AG09309 (cell line): ENCODE measurements at regions not wholly inside any gene's neighbourhood (a gene's known extent, or its start where the extent isn't known, plus 50 kb on each side); places are given as distances from the start of the nearest gene placed in this dataset.

Experiments used
- DNase-seq: peaks from one replicate; pipeline ENCODE4 v3.0.0-alpha.2; 2010; ENCODE audit warnings: low read depth
- H3K4me3 ChIP-seq: 2 replicates; pipeline ENCODE4 v1.5.1; 2011; ENCODE audit warnings: mild to moderate bottlenecking, low read depth, low read length, moderate library complexity; ENCODE audit not compliant: control insufficient read depth
- CTCF ChIP-seq: IDR thresholded peaks from 2 replicates; pipeline ENCODE4 v1.5.1; 2011; ENCODE audit warnings: mild to moderate bottlenecking, low read depth, low read length, inconsistent platforms; ENCODE audit not compliant: insufficient read depth, control insufficient read depth; ENCODE audit errors: missing control alignments

GRCh38 chr16:72565106-72565505 lies 393.2 kb upstream of the PMFBP1 start:
- TF ChIP-seq CTCF: no peak
- H3K4me3 ChIP-seq: no peak overlapping the region
- DNase-seq: no peak

GRCh38 chr16:72560617-72561016 lies 388.7 kb upstream of the PMFBP1 start:
- no peak for TF ChIP-seq CTCF
- DNase-seq: no peak
- H3K4me3 ChIP-seq: no peak overlapping the region

- no peak for DNase-seq
- H3K4me3 ChIP-seq: no peak overlapping the region
- no peak for TF ChIP-seq CTCF
Observed at GRCh38 chr16:72558501-72558900, 386.5 kb upstream of the PMFBP1 start.

- H3K4me3 ChIP-seq: no peak overlapping the region
- TF ChIP-seq CTCF: no peak
- DNase-seq: no peak
Observed at GRCh38 chr16:72554935-72555334, 383.0 kb upstream of the PMFBP1 start.

GRCh38 chr16:72552654-72553053 lies 380.7 kb upstream of the PMFBP1 start:
- no peak overlapping the region for H3K4me3 ChIP-seq
- no peak for DNase-seq
- no peak for TF ChIP-seq CTCF

- no peak overlapping the region for H3K4me3 ChIP-seq
- no peak for DNase-seq
- no peak for TF ChIP-seq CTCF
Observed at GRCh38 chr16:72551649-72552048, 379.7 kb upstream of the PMFBP1 start.

- TF ChIP-seq CTCF: no peak
- H3K4me3 ChIP-seq: no peak overlapping the region
- no peak for DNase-seq
Observed at GRCh38 chr16:72549878-72550277, 377.9 kb upstream of the PMFBP1 start.
